Muscle of leg (tissue), 3 donors: ENCODE measurements at regions not wholly inside any gene's neighbourhood (a gene's known extent, or its start where the extent isn't known, plus 50 kb on each side); places are given as distances from the start of the nearest gene placed in this dataset.
"Not testable (repeated sequence)": the region's sequence is repeated elsewhere in the genome, so short reads cannot be mapped to it uniquely, and the experiment has no call there.

Experiments
- DNase-seq: peaks from one replicate; pipeline ENCODE4 v3.0.0; 2013
- H3K27ac ChIP-seq: one replicate; pipeline ENCODE4 v1.5.1; 2013; ENCODE audit warnings: mild to moderate bottlenecking, low read length, control low read depth
- H3K27me3 ChIP-seq: one replicate; pipeline ENCODE4 v1.6.1; 2013; ENCODE audit warnings: low read length; ENCODE audit not compliant: control insufficient read depth, insufficient read depth
- H3K36me3 ChIP-seq: one replicate; pipeline ENCODE4 v1.6.1; 2013; ENCODE audit warnings: low read length; ENCODE audit not compliant: control insufficient read depth, insufficient read depth
- H3K4me1 ChIP-seq: one replicate; pipeline ENCODE4 v1.6.1; 2013; ENCODE audit warnings: low read length; ENCODE audit not compliant: control insufficient read depth, insufficient read depth
- H3K4me3 ChIP-seq: one replicate; pipeline ENCODE4 v1.5.1; 2013; ENCODE audit warnings: low read length, control low read depth
- H3K9me3 ChIP-seq: replicated peaks from 2 replicates; pipeline ENCODE4 v1.6.1; 2013; ENCODE audit warnings: low read depth, low read length; ENCODE audit not compliant: control insufficient read depth
- WGBS: methylation state at CpG from one replicate; pipeline ENCODE4 v1.1.5; 2013; ENCODE audit warnings: missing lambda C conversion rate; ENCODE audit not compliant: insufficient coverage; 5-methylcytosine and 5-hydroxymethylcytosine counted together

- DNase-seq, H3K36me3 ChIP-seq, H3K4me1 ChIP-seq, H3K4me3 ChIP-seq, H3K27me3 ChIP-seq, H3K27ac ChIP-seq, H3K9me3 ChIP-seq: not testable (repeated sequence)
- WGBS: 97% methylated on average over 13 of the region's 21 CpGs
Observed at GRCh38 chr7:109905368-109906065, 1185.4 kb upstream of the LRRN3 start.

- H3K4me3 ChIP-seq: no peak overlapping the region
- H3K36me3 ChIP-seq: no peaks in the 10 kb centered on the region
- DNase-seq: no peak
- no CpG with 5 or more reads among the region's 3 CpGs for WGBS
- no peaks in the 10 kb centered on the region for H3K9me3 ChIP-seq
- H3K27ac ChIP-seq: no peak overlapping the region
- H3K4me1 ChIP-seq: no peaks in the 10 kb centered on the region
- no peaks in the 10 kb centered on the region for H3K27me3 ChIP-seq
Observed at GRCh38 chr7:109915670-109916069, 1175.3 kb upstream of the LRRN3 start.

GRCh38 chr7:109926738-109927137 is 1164.2 kb upstream of the LRRN3 start:
- no CpG with 5 or more reads among the region's 2 CpGs for WGBS
- Histone ChIP-seq H3K4me3 (no peak overlapping the region), H3K4me1 (no peaks in the 10 kb centered on the region), H3K36me3 (no peaks in the 10 kb centered on the region), H3K9me3 (no peaks in the 10 kb centered on the region), H3K27ac (no peak overlapping the region), H3K27me3 (no peaks in the 10 kb centered on the region)
- DNase-seq: peak; percentile 16

- WGBS: no CpG with 5 or more reads among the region's 3 CpGs
- no peak overlapping the region for H3K4me3 ChIP-seq
Observed at GRCh38 chr7:109930049-109930448, 1160.9 kb upstream of the LRRN3 start.

GRCh38 chr7:109939207-109939606 is 1151.7 kb upstream of the LRRN3 start:
- Histone ChIP-seq H3K27ac (no peak overlapping the region), H3K27me3 (no peaks in the 10 kb centered on the region), H3K36me3 (no peaks in the 10 kb centered on the region), H3K4me1 (no peaks in the 10 kb centered on the region), H3K4me3 (no peak overlapping the region), H3K9me3 (peaks cover 3% of the 10 kb centered on the region)
- DNase-seq: no peak
- WGBS: 35% methylated on average over 2 of the region's 2 CpGs

More at GRCh38 chr7:109930049-109930448, 1160.9 kb upstream of the LRRN3 start:
- Histone ChIP-seq H3K27ac (no peak overlapping the region), H3K9me3 (no peaks in the 10 kb centered on the region), H3K27me3 (no peaks in the 10 kb centered on the region), H3K4me1 (no peaks in the 10 kb centered on the region), H3K36me3 (no peaks in the 10 kb centered on the region)
- no peak for DNase-seq

- Histone ChIP-seq H3K27ac (no peak overlapping the region), H3K36me3 (no peaks in the 10 kb centered on the region), H3K4me3 (no peak overlapping the region), H3K27me3 (no peaks in the 10 kb centered on the region), H3K4me1 (no peaks in the 10 kb centered on the region), H3K9me3 (no peaks in the 10 kb centered on the region)
- no peak for DNase-seq
- WGBS: 100% methylated on average over 1 of the region's 4 CpGs
Observed at GRCh38 chr7:109945820-109946518, 1145.0 kb upstream of the LRRN3 start.

GRCh38 chr7:109950256-109950655 is 1140.7 kb upstream of the LRRN3 start:
- H3K4me1 ChIP-seq: no peaks in the 10 kb centered on the region
- H3K4me3 ChIP-seq: no peak overlapping the region
- no peaks in the 10 kb centered on the region for H3K9me3 ChIP-seq
- DNase-seq: no peak
- no peaks in the 10 kb centered on the region for H3K36me3 ChIP-seq
- H3K27ac ChIP-seq: no peak overlapping the region
- 67% methylated on average over 1 of the region's 2 CpGs for WGBS
- no peaks in the 10 kb centered on the region for H3K27me3 ChIP-seq

- Histone ChIP-seq H3K9me3 (no peaks in the 10 kb centered on the region), H3K4me3 (no peak overlapping the region), H3K4me1 (no peaks in the 10 kb centered on the region), H3K27me3 (no peaks in the 10 kb centered on the region), H3K27ac (no peak overlapping the region), H3K36me3 (no peaks in the 10 kb centered on the region)
- DNase-seq: no peak
- 100% methylated on average over 1 of the region's 3 CpGs for WGBS
Observed at GRCh38 chr7:109950821-109951564, 1139.9 kb upstream of the LRRN3 start.

- H3K4me1 ChIP-seq: no peaks in the 10 kb centered on the region
- no peaks in the 10 kb centered on the region for H3K36me3 ChIP-seq
- no peak overlapping the region for H3K4me3 ChIP-seq
- no peak overlapping the region for H3K27ac ChIP-seq
- DNase-seq: no peak
- WGBS: 100% methylated on average over 2 of the region's 4 CpGs
- H3K9me3 ChIP-seq: no peaks in the 10 kb centered on the region
- no peaks in the 10 kb centered on the region for H3K27me3 ChIP-seq
Observed at GRCh38 chr7:109951565-109951928, 1139.4 kb upstream of the LRRN3 start.

GRCh38 chr7:109955986-109956385 is 1134.9 kb upstream of the LRRN3 start:
- no peak for DNase-seq
- H3K27ac ChIP-seq: no peak overlapping the region

More at GRCh38 chr7:109955986-109956385, 1134.9 kb upstream of the LRRN3 start:
- Histone ChIP-seq H3K4me3 (no peak overlapping the region), H3K4me1 (no peaks in the 10 kb centered on the region), H3K9me3 (no peaks in the 10 kb centered on the region), H3K36me3 (no peaks in the 10 kb centered on the region), H3K27me3 (no peaks in the 10 kb centered on the region)
